ENCODE measurements at regions not wholly inside any gene's neighbourhood (a gene's known extent, or its start where the extent isn't known, plus 50 kb on each side); places are given as distances from the start of the nearest gene placed in this dataset.

DNA sequence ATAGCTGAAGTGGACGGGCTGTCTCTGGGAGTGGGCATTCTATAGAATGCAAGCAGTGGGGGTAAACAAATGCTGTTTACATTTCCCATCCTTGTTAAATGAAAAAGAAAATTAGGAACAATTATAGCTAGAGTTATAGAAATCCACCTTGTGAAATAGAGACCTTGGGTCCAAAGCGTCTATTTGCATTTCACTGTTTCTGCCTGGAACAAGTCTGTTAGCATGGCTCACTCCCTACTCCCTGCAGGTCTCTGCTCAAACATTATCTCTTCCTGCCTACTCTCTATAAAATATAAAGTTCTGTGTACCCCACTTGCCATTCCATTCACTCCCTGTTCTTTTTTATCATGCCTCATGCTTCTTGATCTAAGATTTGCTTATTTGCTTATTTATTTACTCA is 975.7 kb upstream of the WWC1 start:
- peaks cover 0 to 8% (median 4%) of the 10 kb centered on the region in 9 donors for H3K9me3 Mint-ChIP-seq
- H3K27ac Mint-ChIP-seq: no peak overlapping the region
- POLR2A ChIA-PET: no interaction called here
- ATAC-seq: no peak
- DNase-seq: no peak
- H3K4me1 Mint-ChIP-seq: no peaks in the 10 kb centered on the region
- H3K4me3 Mint-ChIP-seq: no peak overlapping the region
- H3K36me3 Mint-ChIP-seq: no peaks in the 10 kb centered on the region
- H3K27me3 Mint-ChIP-seq: no peaks in the 10 kb centered on the region

DNA sequence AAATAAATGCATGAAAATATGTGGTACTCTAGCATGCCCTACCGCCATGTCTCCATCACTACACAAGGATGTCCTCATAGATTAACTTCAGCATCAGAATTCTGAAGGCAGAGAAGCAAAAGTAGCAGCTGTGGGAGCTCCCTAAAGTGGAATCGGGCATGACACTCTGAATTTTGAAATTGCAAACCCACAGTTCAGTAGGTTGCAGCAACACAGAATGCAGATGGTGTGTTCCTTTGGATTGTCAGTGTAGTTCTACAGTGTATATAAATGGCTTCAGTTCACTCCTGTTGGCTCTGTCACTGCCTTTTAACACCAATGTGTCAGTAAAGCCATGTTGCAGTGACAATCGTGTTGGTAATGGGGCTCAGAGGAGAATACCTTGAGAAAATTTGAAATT is 973.6 kb upstream of the WWC1 start:
- H3K9me3 Mint-ChIP-seq: peaks cover 0 to 10% (median 4%) of the 10 kb centered on the region in 9 donors
- no peak overlapping the region for H3K27ac Mint-ChIP-seq
- H3K36me3 Mint-ChIP-seq: no peaks in the 10 kb centered on the region
- DNase-seq (no peak), ATAC-seq (no peak)
- H3K4me1 Mint-ChIP-seq: no peaks in the 10 kb centered on the region
- POLR2A ChIA-PET: no interaction called here
- H3K4me3 Mint-ChIP-seq: no peak overlapping the region
- H3K27me3 Mint-ChIP-seq: no peaks in the 10 kb centered on the region

DNA sequence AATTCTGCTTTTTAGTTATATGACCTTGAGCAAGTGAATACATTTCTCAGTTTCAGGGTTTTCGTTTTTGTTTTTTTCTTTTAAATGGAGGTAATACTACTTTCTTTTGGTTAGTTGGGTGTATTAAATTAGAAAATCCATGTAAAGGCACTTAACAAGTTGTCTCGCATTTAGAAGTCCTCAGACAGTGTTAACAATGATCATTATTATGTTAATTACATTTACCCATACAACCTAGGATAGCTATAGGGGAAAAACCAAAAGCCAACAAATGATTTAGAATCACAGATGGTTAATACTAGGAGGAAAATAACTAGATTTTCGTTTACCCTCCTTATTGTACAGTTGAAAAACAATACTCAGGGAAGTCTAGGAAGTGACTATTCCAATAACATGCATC is 972.2 kb upstream of the WWC1 start:
- no peaks in the 10 kb centered on the region for H3K36me3 Mint-ChIP-seq
- ATAC-seq (no peak), DNase-seq (no peak)
- H3K27ac Mint-ChIP-seq: no peak overlapping the region
- H3K27me3 Mint-ChIP-seq: no peaks in the 10 kb centered on the region
- peaks cover 0 to 10% (median 5%) of the 10 kb centered on the region in 9 donors for H3K9me3 Mint-ChIP-seq
- H3K4me1 Mint-ChIP-seq: no peaks in the 10 kb centered on the region
- no peak overlapping the region for H3K4me3 Mint-ChIP-seq
- POLR2A ChIA-PET: no interaction called here

DNA sequence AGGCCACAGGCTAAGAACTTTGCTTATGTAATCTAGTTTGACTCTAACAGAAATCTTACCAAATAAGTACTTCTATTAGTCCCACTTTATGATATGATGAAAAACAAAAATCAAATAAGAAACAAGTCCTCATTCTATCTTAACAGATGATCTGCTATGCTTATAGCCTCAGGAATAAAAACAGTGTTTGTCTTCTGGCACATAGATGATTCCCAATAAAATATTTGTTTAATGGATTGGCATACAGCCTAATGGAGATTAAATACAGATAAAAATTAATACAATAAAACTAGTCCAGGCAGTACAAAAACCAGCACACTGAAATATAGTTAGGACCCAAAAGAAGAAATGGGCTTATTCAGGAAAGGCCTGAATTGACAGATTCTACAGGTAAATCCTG is 971.4 kb upstream of the WWC1 start:
- Mint-ChIP-seq H3K9me3 (peaks cover 0 to 10% (median 5%) of the 10 kb centered on the region in 9 donors), H3K4me1 (no peaks in the 10 kb centered on the region), H3K36me3 (no peaks in the 10 kb centered on the region), H3K27me3 (no peaks in the 10 kb centered on the region), H3K4me3 (no peak overlapping the region), H3K27ac (no peak overlapping the region)
- ATAC-seq (no peak), DNase-seq (no peak)
- POLR2A ChIA-PET: no interaction called here

DNA sequence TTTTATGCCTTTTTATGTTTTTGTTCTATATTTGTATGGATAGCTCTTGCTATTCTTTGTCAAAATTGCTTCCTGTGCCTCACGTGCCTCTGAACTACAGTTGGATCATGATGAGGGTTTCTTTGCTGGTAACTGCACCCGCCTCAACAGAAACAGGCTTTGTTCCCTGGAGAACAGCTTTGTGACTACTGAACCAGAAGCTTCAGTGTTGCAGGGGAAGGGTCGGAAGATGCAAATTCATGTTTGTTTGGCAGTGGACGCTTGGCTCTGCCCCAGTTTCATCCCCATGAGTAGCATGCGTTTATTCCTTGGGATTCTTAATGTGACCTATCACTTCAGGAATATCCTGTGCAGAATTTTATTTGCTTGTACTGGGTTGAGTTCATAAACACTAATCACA is 959.1 kb upstream of the WWC1 start:
- DNase-seq: no peak

DNA sequence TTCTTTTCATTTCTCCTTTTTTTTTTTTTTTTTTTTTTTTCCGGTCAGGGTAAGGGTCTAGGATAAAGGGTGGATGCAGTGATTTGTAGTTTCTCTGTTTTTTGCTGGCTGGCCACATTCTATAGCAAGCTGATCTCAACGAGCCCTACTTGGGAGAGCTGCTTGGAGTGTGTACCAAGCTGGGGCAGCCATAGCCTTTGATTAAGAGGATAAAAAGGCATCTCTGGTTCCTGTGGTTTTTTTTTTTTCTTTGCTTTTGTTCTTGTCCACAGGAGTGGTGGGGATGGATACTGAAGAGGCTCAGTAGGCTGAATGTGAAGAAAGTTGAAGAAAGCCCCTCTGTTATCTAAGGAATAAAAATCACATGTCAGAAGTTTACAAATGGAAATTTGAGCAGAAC is 955.3 kb upstream of the WWC1 start:
- Mint-ChIP-seq H3K4me1 (no peaks in the 10 kb centered on the region), H3K4me3 (no peak overlapping the region), H3K27ac (no peak overlapping the region), H3K9me3 (peaks cover 0 to 21% (median 10%) of the 10 kb centered on the region in 9 donors), H3K36me3 (no peaks in the 10 kb centered on the region), H3K27me3 (no peaks in the 10 kb centered on the region)
- POLR2A ChIA-PET: interaction anchor here (0.7 kb wide), 1 partner anchor 292 kb away, joined by 5 read pairs; no protein-coding TSS in a partner anchor
- ATAC-seq (no peak), DNase-seq (no peak)

More for the DNA sequence above, 959.1 kb upstream of the WWC1 start:
- H3K27ac Mint-ChIP-seq: no peak overlapping the region
- H3K36me3 Mint-ChIP-seq: no peaks in the 10 kb centered on the region
- no peak overlapping the region for H3K4me3 Mint-ChIP-seq
- no peaks in the 10 kb centered on the region for H3K27me3 Mint-ChIP-seq
- POLR2A ChIA-PET: no interaction called here
- peaks cover 0 to 24% (median 18%) of the 10 kb centered on the region in 9 donors for H3K9me3 Mint-ChIP-seq
- no peaks in the 10 kb centered on the region for H3K4me1 Mint-ChIP-seq
- no peak for ATAC-seq

DNA sequence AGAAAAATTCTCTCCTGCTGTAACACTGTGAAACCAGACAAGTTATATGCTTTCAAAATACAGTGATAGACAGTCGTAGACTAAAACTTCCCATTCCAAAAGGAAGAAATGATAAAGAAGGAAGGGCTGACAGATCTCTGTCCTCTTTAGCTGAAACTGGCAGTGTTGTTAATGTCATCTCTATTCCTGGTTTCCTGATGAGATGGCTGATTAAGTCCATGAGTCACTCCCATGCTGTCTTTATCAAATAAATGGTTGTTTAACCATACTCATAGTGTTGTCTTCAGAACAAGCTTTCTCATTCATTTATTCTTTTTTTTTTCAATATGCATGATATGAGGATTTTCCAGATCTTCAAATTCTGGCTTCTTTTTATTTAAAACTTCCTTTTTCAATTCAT is 952.2 kb upstream of the WWC1 start:
- Mint-ChIP-seq H3K9me3 (peaks cover 0 to 21% (median 10%) of the 10 kb centered on the region in 9 donors), H3K36me3 (no peaks in the 10 kb centered on the region), H3K27me3 (no peaks in the 10 kb centered on the region), H3K4me1 (no peaks in the 10 kb centered on the region), H3K4me3 (no peak overlapping the region), H3K27ac (no peak overlapping the region)
- POLR2A ChIA-PET: no interaction called here
- no peak for DNase-seq
- ATAC-seq: no peak

DNA sequence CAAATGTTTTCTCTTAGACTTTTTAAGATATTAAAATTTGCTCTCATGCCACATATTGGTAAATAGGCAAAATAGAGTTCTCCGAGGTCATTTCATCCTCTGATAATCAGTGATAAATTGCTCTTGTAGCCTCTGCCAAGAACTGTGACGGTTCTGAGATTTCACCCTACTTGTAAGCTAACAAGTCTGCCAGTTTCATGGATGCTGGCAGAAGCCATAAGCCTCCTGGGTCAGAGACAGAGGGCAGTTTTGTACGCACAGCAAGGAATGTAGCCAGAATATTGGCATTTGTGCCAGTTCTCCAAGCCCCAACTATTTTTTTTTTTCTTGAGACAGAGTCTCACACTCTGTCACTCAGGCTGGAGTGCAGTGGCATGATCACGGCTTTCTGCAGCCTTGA is 945.0 kb upstream of the WWC1 start:
- no peak overlapping the region for H3K4me3 Mint-ChIP-seq
- peaks cover 0 to 9% (median 0%) of the 10 kb centered on the region in 9 donors for H3K9me3 Mint-ChIP-seq
- H3K27ac Mint-ChIP-seq: no peak overlapping the region
- no peaks in the 10 kb centered on the region for H3K27me3 Mint-ChIP-seq
- DNase-seq: no peak
- no peaks in the 10 kb centered on the region for H3K4me1 Mint-ChIP-seq
- POLR2A ChIA-PET: no interaction called here
- H3K36me3 Mint-ChIP-seq: no peaks in the 10 kb centered on the region
- no peak for ATAC-seq

DNA sequence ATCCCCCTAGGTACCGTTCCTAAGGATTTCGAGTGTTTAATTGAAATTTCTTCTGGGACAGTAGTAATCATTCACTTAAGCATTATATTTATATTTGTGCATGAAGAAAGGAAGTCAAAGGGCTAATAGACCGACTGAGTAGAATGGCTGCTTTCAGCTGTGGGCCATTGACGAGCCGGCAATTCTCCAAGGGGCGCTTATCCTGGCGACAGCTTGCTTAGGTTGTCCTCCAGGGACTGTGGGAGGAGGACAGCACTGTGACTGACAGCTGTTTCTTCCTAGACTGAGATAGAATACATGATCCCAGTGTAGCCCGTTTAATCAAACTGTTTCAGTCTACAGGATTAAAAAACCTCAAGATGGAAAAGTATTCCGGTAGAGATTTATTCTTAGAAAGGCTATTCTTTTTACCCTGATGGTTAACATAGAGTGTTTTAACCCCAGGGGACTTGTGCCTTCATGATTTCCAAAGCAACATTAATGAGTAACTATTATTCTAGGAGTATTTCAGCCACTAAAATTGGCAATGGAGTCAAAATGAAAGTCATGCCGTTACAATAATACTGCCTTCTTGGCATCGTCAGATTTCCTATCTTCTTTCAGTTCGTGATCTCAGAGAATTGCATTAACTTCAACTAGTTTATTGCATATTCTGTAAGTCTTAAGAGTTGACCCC is 943.1 kb upstream of the WWC1 start:
- H3K4me1 Mint-ChIP-seq: no peaks in the 10 kb centered on the region
- DNase-seq (no peak), ATAC-seq (no peak)
- no peak overlapping the region for H3K27ac Mint-ChIP-seq
- no peaks in the 10 kb centered on the region for H3K27me3 Mint-ChIP-seq
- POLR2A ChIA-PET: no interaction called here
- H3K9me3 Mint-ChIP-seq: peaks cover 0 to 19% (median 2%) of the 10 kb centered on the region in 9 donors
- H3K4me3 Mint-ChIP-seq: no peak overlapping the region
- no peaks in the 10 kb centered on the region for H3K36me3 Mint-ChIP-seq

DNA sequence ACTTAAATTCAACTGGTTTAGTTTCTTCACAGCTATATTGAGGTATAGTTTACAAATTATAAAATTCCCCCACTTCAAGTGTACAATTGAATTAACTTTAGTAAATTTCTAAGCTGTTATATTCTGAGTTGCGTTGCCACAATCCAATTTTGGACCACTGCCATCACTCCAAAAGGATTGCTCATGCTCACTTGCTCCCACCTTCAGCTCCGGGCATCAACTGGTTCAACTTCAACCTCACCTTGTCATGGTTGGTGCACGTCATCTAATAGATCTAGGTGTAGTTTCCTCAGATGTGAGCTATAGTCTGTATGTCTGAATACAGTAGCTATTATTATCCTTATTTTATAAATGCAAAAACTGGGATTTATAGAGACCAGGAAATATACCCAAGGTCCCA is 942.5 kb upstream of the WWC1 start:
- ATAC-seq: no peak
- Mint-ChIP-seq H3K9me3 (peaks cover 0 to 19% (median 3%) of the 10 kb centered on the region in 9 donors), H3K4me1 (no peaks in the 10 kb centered on the region), H3K36me3 (no peaks in the 10 kb centered on the region), H3K27ac (no peak overlapping the region), H3K27me3 (no peaks in the 10 kb centered on the region), H3K4me3 (no peak overlapping the region)
- POLR2A ChIA-PET: no interaction called here
- DNase-seq: no peak

DNA sequence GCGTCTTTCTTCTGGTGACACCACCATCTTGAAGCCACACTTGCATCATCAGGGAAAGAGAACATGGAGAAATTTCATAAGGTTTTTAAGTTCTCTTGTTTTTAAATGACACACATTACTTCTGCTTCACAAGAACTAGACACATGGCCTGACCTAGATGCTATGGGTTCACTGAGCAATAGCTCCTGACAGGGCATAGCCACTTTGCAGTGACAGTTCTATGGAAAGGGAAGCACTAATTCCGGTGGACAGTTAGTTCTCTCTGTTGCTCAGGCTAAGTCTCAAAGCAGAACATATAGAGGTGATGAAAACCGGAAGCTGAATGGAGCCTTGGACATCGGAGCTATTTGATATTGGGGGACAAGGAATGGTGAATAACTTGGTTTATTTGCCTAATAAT is 940.1 kb upstream of the WWC1 start:
- H3K9me3 Mint-ChIP-seq: peaks cover 0 to 19% (median 7%) of the 10 kb centered on the region in 9 donors
- POLR2A ChIA-PET: no interaction called here

DNA sequence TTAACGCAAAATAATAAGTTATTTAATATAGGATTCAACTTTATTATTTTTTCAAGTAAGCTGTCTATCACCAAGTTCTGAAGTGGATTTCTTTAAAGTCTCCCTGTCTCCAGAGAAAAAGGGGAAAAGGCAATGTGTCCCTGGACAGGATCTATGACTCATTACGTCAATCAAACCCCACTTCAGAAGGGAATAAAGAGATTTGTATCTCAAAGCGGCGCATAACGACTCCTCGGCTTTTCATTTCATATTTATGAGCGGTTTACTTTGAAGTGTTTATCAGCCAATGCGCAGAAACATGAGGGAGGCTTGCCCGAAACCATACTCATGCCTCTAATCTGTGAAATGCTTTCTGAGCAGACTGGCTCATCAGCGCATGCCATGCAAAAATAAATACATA is 938.6 kb upstream of the WWC1 start:
- ATAC-seq: no peak
- POLR2A ChIA-PET: no interaction called here
- Mint-ChIP-seq H3K36me3 (no peaks in the 10 kb centered on the region), H3K27ac (no peak overlapping the region), H3K27me3 (no peaks in the 10 kb centered on the region), H3K9me3 (peaks cover 0 to 12% (median 4%) of the 10 kb centered on the region in 9 donors), H3K4me1 (no peaks in the 10 kb centered on the region), H3K4me3 (no peak overlapping the region)
- DNase-seq: no peak

More for the DNA sequence above, 940.1 kb upstream of the WWC1 start:
- Mint-ChIP-seq H3K27ac (no peak overlapping the region), H3K4me3 (no peak overlapping the region), H3K27me3 (no peaks in the 10 kb centered on the region), H3K36me3 (no peaks in the 10 kb centered on the region), H3K4me1 (no peaks in the 10 kb centered on the region)
- ATAC-seq (no peak), DNase-seq (no peak)

DNA sequence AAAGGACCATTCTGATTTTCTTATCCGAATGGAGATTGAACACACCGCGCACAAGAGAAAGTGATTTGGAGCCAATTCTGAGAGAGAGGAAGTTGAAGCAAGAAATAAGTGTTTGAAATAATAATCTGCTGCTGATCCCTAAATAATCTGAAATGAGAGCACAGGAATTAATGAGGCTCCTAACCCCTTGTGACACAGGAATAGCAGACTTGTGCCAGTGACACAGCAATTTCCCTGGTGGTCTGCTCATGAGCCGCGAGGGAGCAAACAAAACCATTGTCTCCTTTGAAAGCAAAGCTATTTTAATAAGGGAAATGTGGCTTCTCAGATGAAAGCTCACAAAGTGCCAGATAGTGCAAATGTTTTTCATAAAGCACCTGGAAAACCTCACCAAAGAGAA is 936.1 kb upstream of the WWC1 start:
- Mint-ChIP-seq H3K4me1 (no peaks in the 10 kb centered on the region), H3K36me3 (no peaks in the 10 kb centered on the region), H3K27me3 (no peaks in the 10 kb centered on the region), H3K9me3 (peaks cover 0 to 11% (median 3%) of the 10 kb centered on the region in 9 donors), H3K4me3 (no peak overlapping the region), H3K27ac (no peak overlapping the region)
- DNase-seq (no peak), ATAC-seq (no peak)
- POLR2A ChIA-PET: no interaction called here

DNA sequence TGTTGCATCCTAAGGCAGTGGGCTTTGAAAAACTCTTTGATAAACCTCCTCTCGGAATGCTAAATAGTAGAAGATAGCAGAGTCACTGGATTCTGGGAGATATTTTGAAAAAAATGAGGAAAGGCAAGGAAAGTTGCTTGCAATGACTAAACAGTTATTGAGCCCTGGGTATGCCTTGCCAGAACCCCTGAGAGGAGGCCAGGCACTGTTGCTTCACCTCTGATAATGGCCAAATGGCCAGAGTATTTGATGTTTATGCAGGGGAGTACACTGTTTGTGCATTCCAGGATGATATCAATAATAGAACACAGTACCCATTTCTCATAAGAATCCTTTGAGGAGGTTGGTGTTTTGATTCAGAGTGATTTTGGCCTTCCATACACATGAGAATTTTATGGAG is 935.1 kb upstream of the WWC1 start:
- ATAC-seq: no peak
- Mint-ChIP-seq H3K4me1 (no peaks in the 10 kb centered on the region), H3K4me3 (no peak overlapping the region), H3K36me3 (no peaks in the 10 kb centered on the region), H3K27me3 (no peaks in the 10 kb centered on the region), H3K27ac (no peak overlapping the region), H3K9me3 (peaks cover 0 to 21% (median 3%) of the 10 kb centered on the region in 9 donors)
- POLR2A ChIA-PET: no interaction called here
- no peak for DNase-seq
